ENCODE measurements at regions not wholly inside any gene's neighbourhood (a gene's known extent, or its start where the extent isn't known, plus 50 kb on each side); places are given as distances from the start of the nearest gene placed in this dataset.

GRCh38 chr16:86987746-86988670, 329.2 kb downstream of the C16orf95 start:
- FAIRE-seq, result no peak

- FAIRE-seq, result no peak
Observed at GRCh38 chr16:86988920-86989696, 328.1 kb downstream of the C16orf95 start.

- FAIRE-seq, result no peak
Observed at GRCh38 chr16:86990451-86990850, 326.7 kb downstream of the C16orf95 start.

- no peak for FAIRE-seq
Observed at GRCh38 chr16:86991679-86992078, 325.5 kb downstream of the C16orf95 start.

GRCh38 chr16:86992587-86992986, 324.6 kb downstream of the C16orf95 start:
- FAIRE-seq, result no peak

DNA sequence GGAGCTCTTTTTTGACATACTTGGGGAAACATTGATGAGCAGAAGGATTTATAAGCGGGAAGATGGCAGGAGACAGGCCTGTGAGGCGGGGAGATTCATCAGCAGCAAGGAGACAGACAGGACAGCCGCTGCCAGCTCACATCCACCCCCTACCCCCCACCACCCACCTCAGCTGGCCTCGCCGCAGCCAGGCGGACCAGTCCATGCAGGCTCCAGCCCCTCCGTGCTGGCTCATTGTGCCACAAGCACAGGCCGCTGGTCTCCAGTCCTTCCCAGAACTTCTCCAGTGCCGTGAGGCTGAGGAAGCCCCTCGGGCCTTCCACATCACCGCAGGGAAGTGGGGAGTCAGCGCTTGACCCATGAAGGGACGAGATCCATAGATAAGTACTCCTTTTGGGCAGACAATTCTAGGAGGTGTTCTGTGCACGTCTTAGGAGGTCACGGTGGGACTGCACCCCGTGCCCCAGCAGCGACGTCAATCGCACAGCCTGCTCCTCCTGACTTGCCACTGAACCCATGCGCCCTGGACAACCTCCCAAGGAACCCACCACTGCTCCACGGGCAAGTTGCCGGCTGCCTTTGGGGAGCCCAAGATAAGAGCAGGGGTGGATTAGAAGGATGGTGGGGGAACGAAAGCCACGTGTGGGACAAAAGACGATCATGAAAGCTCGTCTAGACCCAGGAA, 323.6 kb downstream of the C16orf95 start:
- FAIRE-seq, result no peak

DNA sequence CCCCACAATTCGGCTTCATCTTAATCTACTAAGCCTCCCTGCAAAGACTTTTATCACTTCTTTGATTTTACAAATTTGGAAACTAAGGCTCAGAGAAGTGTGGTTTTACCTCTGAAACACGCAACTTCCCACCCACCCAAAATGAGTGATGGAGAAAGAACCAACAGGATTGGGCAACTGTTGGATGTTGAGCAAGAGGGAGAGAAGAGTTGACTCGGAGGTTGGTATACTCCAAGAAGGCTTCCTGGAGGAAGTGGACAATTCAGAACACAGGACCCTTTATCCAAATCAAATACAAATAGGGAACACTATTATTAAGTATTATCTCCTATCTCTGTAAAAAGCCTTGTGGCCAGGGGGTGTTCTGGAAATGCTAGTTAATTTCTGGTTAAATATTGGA, 323.0 kb downstream of the C16orf95 start:
- FAIRE-seq, result no peak

DNA sequence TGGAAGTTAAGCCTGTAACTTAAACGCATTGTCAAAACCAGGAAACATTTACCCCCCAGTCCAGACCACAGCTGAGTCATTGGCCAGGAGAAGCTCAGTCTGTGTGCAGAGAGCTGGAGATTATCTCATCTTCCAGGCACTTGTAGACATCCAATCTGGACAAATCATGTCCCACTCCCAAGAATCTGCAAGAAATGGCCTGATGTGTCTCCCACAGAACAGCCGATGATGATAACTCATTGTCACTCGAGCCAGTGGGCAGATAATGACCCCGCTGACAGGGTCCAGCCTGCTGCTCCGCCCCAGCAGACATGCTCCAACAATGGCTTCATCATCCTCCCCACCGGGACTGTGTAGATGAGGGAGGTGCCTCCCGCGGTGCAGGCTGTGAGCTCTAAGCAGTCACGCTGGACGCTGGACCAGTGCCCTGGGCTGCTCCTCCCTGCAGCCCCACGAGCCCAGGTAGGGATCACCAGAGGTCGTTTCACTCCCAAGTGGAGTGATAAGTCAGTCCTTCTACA, 322.5 kb downstream of the C16orf95 start:
- no peak for FAIRE-seq

DNA sequence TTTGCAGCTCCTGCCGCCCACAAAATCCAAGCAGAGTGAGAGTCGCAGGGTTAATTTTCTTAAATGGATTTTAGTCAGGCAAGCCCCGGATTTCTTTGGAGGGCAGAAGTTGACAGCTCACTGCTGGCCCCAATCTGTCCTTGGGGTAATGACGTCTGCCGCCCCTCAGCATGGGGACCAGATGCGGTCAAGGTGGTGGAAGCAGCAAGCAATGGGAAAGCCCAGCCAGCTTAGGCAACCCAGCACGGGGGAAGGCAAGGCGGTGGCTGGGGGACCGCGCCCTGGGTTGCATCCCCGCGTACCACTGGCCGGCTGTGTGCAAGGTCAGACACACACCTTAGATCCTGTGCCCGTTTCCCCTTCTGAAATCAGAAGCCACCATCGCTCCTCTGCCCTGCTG, 321.7 kb downstream of the C16orf95 start:
- no peak for FAIRE-seq

DNA sequence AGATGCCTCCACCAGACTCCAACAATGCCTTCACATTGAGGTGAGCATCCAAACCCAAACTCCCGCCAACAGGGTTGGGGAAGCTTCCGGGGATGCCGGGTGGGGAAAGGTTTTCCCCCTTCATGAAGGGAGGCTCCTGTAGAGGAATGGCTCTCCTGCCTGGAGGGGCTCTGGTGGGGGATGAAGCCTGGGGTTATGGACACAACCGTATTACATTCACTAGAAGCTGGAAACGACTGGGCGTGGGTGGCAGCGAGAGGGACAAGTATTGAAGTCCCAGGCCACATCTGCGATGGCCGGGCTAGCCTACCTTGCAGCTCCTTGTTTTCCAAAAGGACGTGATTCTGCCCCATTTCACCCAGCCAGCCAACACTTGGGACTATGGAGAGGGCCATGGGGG, 321.1 kb downstream of the C16orf95 start:
- FAIRE-seq, result no peak

- no peak for FAIRE-seq
Observed at GRCh38 chr16:86997058-86997457, 320.1 kb downstream of the C16orf95 start.

DNA sequence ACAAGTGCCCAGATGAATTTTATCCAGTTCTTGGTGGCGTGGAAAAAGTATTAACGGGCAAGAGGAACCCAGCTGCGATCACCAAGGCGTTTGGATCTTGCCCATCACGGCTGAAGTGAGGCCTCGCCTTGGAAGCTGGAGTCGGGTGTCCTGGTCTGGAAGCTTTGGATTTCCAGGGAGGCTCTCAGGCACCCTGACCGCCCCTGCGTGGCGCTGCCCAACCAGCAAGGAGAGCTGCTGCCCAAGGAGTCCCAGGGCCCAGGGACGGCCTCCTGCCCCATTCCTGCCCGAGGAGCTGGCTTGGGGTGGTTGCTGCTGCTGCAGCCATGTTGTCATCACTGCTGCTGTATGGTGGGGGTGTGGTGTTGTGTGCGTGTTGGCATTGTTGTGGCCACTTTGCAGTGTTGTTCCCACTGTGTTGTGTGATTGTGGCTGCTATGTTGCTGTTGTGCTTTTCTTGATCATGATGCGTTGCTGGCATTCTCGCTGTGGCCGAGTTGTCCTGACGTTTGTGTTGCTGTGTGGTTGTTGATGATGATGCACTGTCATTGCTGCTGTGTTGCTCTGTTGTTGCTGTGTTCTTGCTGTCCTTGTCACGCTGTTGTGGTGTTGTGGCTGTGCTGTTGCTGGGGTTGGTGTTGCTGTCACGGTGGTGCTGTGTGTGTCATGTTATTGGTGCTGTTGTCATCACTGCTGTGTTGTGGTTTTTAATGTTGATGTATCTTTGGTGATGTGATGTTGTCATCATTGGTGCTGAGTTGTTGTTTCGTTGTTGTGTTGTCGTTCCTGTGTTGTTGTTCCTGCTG, 318.8 kb downstream of the C16orf95 start:
- no peak for FAIRE-seq

- FAIRE-seq, result no peak
Observed at GRCh38 chr16:87000001-87000400, 317.2 kb downstream of the C16orf95 start.

DNA sequence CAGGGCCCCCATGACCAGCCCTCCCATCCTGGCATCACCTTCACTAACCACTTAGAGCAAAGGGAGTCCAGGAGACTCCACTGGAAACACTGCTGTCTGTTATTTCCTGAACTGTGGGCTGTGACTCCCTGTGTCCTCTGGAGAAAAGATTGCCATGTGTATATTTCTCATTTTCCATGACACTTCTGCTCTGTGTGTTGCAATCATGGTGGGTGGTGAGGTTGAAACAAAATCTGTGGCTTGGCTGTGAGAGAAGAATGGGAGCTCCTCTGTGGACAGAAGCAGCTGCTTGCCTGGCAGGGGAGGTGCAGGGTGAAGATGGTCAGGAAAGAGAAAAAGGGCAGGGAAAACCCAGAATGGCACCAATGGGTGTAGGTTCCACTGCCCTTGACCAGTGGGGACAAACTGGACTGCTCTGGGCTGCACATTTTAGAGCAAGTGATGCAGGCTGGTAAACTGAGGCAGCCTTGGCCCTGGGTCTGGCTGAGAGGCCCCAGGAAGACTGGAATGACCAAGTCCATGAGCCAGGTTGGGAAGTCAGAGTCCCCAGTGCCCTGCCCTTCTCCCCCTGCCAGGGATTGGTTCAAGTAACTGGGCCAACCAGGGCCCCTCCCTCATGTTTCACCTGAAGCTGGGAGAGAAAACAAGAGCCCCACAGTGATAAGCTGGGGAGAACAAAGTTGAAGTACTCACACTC, 314.3 kb downstream of the C16orf95 start:
- no peak for FAIRE-seq

DNA sequence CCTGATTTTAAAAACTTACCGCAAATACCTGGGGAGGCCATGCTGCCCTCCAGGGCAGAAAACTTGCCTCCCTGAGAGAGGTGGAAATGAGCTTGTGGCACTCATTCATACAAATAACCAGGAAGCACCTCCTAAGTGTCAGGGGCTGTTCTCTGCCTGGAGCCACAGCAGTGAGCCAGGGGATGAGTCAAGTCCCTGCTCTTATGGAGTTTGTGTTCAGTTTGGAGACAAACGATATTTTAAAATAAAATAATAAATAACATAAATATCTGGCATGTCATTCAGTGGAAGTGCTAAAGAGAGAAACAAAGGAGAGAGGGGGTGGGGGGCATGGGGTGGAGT, 313.8 kb downstream of the C16orf95 start:
- FAIRE-seq, result no peak

GRCh38 chr16:87006021-87006420, 311.2 kb downstream of the C16orf95 start:
- FAIRE-seq, result no peak

DNA sequence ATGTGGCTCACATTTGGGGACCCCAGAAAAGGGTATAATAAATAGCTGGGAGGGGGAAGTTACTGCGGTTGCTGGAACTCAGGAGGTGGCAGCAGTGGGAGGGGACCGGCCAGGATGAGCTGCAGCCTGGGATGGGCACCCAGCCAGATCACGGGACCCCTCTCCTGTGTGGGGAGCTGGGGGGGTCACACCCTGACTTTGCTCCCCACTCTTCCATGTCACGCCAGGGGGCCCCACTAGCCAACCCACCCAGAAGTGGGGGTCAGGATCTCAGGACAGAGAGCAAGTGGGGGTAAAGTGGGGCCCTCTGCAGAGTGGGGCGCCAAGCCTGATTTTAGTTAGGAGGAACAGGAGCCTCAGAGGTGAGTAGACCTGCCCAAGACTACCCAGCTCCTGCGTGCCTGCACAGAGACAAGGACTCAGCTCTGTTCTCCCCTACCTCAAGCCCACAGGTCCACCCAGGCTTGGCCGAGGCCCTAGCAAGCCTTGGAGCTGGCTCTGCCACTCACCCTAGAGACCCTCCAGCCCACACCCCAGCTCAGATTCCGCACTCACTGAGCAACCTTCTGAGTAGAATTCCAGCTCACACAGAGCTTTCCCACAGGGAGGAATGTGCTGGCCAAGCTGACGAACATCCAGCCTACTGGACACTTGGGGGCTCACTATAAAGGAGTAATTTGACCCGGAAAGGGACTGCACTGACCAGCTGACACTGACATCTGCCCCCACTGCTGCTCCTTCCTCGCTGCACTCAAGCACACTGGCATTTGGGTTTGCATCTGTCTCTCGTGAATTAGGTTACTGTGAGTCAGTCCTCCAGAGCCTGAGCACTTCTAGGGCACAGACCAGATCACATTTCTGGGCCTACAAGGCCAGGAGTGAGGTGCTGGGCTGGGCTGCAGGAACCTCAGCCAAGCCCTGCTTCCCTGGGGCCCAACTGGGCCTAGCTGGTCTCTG, 310.1 kb downstream of the C16orf95 start:
- no peak for FAIRE-seq

- FAIRE-seq, result no peak
Observed at GRCh38 chr16:87007907-87008306, 309.3 kb downstream of the C16orf95 start.

- no peak for FAIRE-seq
Observed at GRCh38 chr16:87008664-87009063, 308.5 kb downstream of the C16orf95 start.

Measured in A204.1 (cell line).